GM18499 (cell line): ENCODE measurements at regions not wholly inside any gene's neighbourhood (a gene's known extent, or its start where the extent isn't known, plus 50 kb on each side); places are given as distances from the start of the nearest gene placed in this dataset.

ENCODE experiments used
- ATAC-seq: cut with Tn5 transposase; IDR thresholded peaks from one replicate; pipeline ENCODE4 v1.9.1; 2021; ENCODE audit warnings: moderate number of reproducible peaks; ENCODE audit not compliant: insufficient read depth, unreplicated experiment

DNA sequence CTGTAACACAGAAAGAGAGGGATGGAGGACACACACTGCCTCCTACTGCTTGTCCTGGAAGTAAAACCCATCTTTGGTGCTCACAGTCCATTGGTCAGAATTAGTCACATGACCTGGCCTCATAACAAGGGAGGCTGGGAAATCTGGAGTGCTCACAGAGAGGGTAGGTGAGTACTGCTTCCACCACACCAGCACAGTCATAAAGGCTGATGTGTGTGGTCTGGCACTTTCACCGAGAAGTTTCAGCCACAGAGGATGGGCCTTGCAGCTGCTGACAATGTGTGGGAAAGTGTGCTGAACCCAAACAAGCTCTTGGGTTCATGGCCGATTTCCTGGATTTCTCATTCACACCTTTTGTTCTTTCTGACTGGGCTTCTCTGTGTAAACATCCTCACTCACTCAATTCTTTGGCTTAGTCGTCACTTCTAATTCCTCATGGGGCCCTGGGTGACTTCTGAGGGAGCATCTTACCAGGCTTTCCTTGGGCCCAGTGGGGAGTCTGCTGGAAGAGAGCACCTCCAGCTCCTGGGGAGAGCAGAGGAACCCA, 100.7 kb downstream of the ASB7 start:
- peak; percentile 99 for ATAC-seq

DNA sequence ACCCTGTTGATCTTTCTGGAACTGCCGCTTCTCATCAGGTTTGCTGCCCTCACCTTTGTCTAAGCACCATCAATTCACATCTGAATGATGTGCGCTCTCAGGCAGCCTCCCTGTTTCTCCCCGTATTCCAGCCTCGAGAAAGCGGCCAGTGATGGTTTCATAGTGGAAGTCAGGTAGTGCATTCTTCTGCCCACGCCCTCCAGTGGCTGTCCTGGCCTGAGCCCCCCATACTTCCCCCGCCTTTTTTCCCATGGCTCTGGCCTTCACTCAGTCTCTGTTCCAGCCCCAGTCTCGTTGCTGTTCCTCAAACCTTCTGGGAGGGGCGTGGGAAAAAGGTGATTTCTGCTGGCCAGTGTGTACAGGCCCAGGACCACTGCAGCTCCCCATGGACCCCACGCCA, 101.3 kb downstream of the ASB7 start:
- no peak for ATAC-seq

DNA sequence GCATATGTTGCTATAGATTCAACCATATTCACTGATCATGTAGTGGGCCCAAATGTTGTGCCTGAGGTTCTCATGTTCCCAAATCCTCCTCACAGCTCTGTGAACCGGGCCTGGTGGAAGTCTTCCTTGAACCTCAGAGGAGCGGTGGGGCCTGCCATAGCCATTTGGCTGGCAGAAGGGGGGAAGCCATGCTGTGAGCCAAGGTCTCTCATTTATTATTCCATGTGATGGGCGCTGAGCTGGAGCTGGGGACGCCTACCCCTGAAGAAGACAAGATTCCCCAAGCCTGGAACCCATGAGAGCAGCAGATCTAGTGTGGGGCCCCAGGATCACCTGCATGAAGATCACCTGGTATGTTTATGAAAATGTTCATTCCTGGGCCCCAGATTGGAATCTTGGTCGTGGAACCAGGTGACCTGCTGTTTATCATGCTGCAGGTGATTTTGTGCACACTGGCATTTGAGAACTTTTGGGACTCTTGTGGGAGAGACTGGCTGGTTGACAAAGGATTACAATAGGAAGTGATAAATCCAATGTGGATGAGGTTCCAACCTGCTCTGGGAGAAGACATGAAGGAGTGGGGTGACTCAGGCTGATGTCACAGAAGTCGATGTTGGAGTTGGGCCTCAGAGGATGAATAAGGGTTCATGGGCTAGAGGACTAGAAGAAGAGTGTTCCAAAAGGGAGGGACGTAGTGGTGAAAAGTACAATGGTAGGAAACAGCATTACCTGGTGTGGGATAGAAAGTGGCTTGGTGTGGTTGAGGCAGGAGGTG, 102.1 kb downstream of the ASB7 start:
- ATAC-seq, result no peak

DNA sequence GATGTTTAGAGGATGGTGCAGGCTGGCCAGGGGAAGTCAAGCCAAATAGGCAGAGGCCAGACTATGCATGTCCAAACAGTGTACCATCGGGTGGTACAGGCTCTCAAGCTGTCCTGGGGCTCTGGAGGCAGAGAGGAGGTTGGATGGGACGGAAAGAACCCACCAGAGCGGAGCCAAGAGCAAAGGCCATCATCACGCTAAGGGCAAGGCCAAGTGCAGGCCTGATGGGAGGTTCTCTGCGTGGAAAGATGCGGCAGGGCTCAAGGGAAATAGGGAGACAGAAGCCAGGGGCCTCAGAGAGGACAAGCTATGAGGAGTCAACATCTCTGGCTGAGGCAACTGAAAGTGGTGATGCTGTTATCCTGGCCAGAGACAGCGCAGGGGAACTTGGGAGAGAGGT, 102.7 kb downstream of the ASB7 start:
- no peak for ATAC-seq

DNA sequence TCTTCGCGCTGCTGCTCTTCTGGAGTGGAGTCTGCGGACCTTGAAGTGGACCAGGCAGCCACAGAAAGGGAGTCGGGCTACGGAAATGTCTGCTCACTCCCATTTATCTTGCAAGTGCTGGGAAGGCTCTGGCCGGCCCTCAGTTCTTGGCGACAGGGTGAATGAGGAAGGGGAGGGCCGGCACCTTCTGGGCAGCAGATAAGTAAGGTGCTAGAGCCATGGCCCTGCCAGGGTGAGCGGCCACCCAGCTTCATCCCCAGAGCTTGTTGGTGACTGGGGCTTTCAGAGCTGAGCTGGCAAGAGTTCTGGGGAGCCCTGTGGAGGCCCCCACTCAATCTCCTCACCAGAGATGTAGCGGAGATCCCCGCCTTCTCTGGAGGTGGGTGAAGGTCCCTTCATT, 103.5 kb downstream of the ASB7 start:
- no peak for ATAC-seq

DNA sequence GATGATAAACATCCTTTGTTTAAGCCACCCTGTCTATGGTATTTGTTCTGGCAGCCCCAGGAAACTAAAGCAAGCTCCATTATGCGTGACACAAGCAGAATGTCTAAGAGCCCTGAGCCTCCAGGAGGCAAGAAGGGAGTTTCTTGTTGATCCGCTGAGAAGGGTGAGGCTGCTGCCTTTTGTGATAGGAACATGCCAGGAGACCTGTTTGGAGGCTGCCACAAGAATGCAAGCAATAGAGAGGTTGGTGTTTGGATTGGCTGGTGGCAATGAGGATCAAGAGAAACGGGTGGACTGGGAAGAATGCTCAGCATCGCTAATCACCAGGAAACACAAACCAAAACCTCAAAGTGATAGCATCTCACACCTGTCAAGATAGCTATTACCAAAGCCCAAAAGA, 104.8 kb downstream of the ASB7 start:
- no peak for ATAC-seq

DNA sequence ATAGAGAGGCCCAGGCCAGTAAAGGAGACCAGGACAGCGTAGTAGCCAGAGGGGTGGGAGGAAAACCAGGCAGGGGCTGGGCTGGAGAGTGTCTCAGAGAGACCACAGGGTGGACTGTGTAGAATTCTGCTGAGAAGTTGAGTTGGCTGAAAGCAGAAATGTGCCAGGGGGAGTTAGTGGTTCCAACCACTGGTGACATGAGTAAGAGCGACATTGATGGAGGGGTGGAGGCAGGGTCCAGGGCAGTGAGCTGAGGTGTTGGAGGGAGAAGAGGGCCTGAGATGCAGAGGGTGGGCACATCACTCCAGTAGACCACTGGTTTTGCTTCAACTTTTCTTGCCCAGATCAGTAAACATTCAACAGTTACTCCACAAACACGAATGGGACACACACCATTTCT, 106.5 kb downstream of the ASB7 start:
- no peak for ATAC-seq

DNA sequence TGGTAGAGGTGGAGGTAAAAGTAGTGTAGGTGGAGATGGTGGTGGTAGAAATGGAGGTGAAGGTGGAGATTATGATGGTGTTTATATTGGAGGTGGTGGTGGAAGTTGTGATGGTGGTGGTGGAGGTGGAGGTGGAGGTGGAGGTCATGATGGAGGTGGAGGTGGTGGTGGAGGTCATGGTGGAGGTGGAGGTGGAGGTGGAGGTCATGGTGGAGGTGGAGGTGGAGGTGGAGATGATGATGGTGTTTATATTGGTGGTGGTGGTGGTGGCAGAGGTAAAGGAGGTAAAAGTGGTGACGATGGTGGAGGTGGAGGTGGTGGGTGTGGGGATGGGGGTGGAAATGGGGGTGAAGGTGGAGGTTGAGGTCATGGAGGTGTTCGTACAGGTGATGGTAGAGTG, 107.8 kb downstream of the ASB7 start:
- ATAC-seq, result no peak

DNA sequence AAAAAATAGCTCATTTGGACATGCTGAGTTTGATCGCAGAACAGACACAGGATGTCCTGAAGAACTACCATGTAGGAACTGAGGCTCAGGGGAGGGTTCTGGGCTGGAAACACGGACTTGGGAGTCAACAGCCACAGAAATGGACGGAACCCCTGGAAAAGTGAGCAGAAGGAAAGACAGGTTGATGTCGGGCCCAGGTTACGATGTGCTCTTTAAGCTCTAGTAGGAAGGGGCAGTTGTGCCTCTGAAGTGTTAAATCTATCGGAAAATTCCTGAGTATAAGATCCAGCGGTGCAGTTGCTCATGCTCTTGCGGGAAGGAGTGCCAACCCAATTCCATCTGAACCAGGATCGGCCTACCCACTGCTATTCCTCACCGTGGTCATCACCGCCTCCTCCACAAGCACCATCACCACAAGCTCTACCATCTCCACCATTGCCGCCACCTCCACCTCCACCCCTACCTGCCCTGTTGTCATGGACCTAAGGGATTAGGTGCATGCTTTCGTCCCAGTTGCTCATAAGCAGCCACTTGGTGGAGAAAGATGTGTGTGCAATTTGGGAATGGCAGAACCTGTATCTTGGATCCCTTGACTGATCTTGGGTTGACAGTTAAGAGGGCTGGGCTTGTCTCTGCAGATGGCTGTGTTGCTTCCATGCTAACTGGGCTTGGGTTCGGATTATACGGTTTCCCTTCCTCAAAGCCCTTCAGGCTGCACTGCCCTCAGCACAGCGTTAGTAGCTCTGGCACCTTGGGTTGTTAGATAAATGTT, 108.5 kb downstream of the ASB7 start:
- no peak for ATAC-seq

DNA sequence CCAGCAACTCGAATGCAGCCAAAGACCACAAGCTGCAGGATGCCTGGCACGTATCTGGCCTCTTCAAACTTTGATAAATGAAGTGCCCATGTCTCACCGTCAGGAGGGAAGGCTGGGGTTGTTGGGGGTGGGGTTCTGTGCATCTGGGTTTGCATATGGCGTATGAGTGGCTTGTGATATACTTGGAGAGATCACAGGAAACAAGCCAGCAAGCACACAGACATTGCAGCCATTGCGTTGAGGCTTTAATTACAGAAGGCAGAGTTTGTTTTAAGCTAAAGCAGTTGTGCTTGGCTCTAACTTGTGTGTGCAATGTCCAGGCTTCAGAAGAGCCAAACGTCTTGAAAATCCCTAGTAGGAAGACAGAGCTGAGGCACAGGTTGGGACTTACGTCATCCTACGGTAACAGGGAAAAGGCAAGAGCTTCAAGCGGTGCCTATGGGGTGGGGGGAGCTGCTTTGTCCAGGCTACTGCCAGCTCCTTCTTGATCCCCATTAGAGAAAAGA, 109.2 kb downstream of the ASB7 start:
- no peak for ATAC-seq

DNA sequence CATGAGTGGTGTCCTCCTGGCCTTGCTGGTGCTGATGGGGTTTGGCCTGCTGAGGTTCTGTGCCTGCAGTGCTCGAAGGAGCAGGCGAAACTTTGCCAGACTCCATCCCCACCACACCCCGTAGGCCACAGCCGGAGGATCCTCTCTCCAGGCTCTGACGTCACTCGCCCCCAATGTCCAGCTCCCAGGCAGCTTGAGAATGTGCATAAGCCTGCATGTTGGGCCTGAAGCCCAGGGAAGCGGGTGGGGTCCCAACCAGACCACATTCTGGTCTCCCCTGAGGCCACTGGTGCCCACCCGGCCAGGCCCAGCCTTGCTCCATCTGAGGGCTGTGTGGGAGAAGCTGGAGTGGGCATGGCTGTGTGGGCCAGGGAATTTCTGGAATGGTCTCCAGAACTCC, 109.8 kb downstream of the ASB7 start:
- no peak for ATAC-seq

DNA sequence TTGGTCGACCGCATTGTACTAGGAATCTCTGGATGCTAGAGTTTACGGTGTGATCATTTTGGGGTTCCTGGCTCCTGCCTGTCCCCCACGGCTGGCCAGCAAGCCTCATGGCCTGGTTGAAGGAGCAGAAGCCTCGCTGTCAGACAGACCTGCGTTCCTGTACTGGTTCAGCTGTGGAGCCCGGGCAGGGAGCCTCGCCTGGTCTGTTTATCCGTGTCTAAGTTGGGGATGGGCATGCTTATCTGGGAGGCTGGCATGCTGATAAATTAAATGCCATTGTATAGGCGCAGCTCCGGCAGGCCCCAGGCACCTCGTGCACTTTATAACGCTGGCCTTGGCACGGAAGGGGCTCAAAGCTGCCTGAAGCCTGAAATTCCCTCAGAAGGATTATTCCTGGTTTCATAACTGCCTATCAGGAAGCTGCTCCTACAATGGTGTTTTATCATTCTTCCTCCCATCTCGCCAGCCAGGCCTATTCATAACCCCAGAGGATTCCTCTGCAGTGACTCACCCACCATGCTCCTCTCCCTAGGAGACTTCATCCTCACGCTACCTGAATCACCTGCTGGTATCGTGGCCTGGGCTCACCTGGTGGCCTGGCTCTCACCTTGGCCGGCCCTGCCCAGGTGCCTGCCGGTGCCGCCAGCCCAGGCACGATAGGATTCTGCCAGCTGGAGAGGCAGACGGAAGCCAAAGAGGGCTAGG, 110.9 kb downstream of the ASB7 start:
- ATAC-seq, result no peak

DNA sequence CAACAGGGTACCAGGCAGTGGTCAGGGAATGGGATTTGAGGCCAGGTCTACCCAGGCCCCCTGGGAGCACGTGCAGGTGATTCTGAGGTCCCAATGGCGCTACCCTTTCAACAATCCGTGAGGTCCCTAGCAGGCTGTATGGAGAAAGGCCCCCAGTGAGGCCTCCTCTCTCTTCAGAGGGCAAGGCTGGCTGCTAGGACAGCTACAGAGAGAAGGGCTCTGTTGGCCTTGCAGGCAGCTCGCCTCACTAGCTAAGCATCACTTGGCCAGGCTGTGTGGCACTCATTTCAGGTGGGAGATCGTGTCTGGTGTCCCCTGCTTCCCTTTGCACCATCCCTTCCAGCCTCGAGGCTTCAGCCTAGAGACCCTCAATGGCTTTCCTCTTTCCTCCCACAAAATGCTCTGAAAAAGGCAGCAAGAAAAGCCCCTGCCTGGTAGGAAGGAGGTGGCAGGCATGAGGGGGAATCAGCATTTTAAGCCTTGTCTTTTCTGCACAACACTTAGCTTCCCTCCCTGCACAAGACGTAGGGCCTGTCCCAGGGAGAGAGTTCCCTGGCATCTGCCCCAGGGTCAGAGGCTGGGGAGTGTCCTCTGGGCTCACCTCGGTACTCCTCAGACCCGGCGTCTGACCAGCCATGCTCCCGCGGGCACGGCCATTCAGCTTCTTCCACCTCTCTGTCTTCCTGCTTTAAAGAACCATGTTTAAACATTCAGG, 111.8 kb downstream of the ASB7 start:
- ATAC-seq, result no peak

DNA sequence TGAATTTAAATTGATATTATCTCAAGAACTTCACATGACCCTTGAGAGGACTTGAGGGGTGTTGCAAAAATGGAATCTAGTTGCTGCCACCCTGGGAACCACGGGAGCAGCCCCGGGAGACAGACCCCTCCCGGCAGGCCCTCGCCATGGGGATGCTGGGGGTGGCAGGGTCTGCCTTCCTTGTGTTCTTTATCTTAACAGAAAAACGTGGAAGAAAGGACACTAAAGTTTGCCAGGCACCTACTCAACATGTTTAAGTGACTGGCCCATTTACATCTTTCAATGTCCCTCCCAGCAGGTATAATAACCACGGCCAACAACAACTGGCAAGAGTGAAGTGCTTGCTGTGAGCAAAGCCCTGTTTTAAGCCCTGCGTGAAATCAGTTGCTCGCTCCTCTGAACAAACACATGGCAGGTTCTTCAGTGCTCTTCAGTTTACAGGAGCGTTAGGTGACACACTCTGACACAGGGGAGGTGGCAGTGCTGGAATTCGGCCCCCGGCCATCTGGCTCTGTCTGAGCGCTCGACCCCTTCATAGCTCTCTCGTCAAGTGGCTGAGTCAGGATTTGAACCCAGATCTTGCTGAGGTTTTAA, 112.5 kb downstream of the ASB7 start:
- ATAC-seq, result no peak

DNA sequence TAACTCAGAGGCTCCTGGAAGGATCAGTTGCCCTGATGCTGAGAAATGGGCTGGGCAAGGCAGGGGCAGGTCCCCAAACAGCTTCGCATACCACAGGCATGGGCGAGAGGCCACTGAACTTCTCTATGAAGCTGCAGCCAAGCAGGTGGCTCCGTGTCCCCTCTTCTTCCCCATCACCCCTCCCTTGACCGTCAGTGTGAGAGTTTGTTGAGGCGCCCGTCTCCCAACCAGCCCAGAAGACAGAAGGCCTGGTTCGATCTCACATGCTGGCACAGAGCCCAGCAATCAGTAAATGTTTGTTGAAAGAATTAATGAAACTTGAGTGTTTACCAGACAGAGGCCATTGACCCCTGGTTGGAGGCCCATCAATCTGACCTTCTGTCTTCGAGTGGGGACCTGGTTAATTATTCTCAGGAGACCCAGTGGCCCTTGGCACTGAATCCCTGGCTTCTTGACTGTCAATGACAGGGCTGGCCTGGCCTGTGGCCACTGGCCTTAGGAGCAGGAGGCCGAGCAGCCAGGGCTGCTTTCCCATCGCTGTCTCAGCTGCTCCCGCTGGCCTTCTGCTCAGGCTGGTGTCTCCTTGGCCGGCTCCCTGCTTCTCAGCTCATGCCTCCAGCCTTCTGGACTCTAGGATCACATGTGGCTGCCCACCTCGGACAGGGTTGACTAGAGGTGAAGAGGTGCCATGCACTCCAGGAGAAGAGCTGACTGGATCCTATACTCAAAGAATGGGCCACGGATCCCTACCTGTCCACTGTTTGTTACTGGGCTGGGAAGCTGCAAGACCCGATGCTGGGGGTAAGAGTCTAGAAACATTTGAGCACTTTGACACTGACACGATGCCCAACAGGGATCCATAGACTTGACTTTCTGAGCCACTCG, 113.4 kb downstream of the ASB7 start:
- ATAC-seq, result no peak

DNA sequence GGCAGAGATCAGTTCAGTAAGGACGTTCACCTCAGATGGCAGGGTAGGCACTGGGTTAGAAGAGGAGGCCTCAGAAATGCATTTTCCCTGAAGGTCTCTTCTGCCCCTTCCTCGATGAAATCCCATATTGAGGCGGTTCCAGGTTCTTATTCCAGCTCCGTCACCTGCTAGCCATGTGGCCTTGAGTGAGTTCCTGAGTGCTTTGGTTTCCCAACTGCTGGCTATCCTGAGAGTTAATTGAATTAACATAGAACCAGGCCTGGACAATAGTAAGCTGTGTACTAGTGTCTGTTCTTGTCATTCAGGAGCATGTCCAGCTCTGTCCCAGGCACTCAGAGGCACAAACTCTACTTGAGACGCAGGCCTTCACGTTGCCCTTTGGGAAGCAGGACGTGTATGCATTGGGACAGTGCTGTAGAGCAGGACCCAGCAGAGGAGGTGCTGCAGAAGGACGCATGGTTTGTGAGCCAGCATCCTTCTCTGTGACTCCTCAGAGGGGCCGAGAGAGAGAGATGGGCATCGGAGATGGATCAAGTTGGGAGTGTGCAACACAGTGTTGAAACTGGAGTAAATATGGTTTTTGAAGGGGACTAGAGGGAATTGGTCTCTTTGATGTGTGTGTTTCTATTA, 114.2 kb downstream of the ASB7 start:
- ATAC-seq, result no peak

DNA sequence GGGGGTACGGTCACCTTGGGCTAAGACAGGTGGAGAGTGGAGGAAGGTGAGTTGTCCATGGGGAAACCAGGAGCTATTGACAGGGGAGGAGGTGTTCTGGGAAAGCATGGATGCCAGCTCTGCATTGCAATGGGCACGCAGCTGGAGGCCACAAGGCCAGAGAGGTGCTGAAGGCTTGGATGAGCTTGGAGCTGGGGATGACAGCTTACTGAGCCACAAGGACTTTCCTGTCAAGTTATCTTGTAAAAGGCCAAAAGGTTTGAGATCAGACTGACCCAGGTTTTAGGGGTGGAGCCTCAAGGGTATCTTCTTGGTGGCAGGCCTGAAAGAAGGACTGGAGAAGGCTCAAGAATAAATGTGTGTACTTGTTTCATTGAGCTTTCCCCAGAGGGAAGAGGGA, 115.2 kb downstream of the ASB7 start:
- no peak for ATAC-seq
